ENCODE measurements at regions not wholly inside any gene's neighbourhood (a gene's known extent, or its start where the extent isn't known, plus 50 kb on each side); places are given as distances from the start of the nearest gene placed in this dataset.
"Not testable (repeated sequence)": the region's sequence is repeated elsewhere in the genome, so short reads cannot be mapped to it uniquely, and the experiment has no call there.

DNA sequence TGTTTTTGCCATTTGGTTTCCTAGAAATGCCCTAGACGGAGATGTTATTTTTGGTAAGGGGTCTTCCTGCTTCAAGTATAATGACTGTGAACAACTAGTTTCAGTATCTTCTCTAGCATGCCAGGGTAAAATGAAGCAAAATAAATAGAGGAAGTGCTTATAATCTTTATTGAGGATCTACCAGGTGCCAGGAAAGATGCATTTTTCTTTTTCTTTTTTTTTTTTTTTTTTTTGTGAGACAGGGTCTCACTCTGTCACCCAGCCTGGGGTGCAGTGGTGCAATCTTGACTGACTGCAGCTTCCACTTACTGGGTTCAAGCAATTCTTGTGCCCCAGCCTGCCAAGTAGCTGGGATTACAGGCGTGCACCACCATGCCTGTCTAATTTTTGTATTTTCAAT lies 146.6 kb upstream of the GRK3 start:
- H4K5ac ChIP-seq (ENCODE audit: low read length); H3K23ac ChIP-seq (ENCODE audit: low read length); H3K4ac ChIP-seq (ENCODE audit: low read depth, low read length); H2AK5ac ChIP-seq (ENCODE audit: low read length); H3K18ac ChIP-seq (ENCODE audit: low read length); H3K36me3 ChIP-seq (ENCODE audit: control insufficient read depth, insufficient read depth, low read length); H3K79me2 ChIP-seq (ENCODE audit: control insufficient read depth, insufficient read depth, low read length); H3K9ac ChIP-seq (ENCODE audit: low read length); DNase-seq; H3K79me1 ChIP-seq (ENCODE audit: low read length); H2BK120ac ChIP-seq (ENCODE audit: low read depth, low read length); H2BK5ac ChIP-seq (ENCODE audit: low read length); H3K27ac ChIP-seq (ENCODE audit: low read depth, low read length); H2BK15ac ChIP-seq (replicated peaks; ENCODE audit: low read depth); H4K8ac ChIP-seq (ENCODE audit: low read depth, low read length); H3K4me2 ChIP-seq (ENCODE audit: low read length); H3K4me1 ChIP-seq (ENCODE audit: control insufficient read depth, low read depth, low read length); H3K4me3 ChIP-seq (ENCODE audit: low read length); H3K56ac ChIP-seq (ENCODE audit: low read length): not testable (repeated sequence)
- H3K27me3 ChIP-seq (ENCODE audit: insufficient read depth, low read length, poor library complexity), result peaks cover 20% of the 10 kb centered on the region
- no CpG with 5 or more reads among the region's 2 CpGs for WGBS (ENCODE audit: extremely low coverage, insufficient coverage, low lambda C conversion rate)

DNA sequence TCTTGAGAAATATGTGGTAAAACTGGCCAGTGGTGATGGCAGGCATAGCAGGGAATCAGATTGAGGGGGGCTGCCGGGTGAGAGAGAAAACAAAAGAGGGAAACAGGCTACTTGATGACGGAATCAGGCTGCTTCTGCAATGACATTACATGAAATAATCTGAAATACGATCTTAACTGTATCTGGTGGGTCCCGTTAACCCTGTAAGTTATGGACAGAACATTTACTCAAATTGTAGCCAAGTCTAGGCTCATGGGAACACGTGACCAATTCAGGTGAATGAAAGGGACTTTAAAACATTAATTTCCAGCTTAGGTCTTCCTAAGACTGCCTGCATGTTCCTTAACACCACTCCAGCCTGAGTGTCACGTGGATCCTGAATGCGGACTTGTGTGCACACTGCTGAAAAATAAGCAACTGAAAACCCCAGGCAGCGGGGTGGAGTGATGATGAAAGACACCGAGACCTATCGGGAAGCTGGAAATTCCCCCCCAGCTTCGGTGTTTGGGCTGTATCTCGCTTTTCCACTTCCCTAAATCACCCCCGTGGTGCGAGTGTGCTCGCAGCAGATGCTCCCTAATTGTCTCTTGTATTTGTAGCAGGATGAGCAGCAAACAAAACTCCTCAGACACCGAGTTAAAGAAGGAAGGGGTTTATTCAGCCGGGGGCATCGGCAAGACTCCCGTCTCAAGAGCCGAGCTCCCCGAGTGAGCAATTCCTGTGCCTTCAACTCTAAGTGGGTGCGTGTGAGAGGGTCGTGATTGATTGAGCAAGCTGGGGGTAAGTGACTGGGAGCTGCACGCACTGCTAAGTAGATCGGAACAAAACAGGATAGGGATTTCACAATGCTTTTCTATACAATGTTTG lies 145.0 kb upstream of the GRK3 start:
- Histone ChIP-seq H3K4me1 (ENCODE audit: control insufficient read depth, low read depth, low read length) (no peaks in the 10 kb centered on the region), H2BK15ac (replicated peaks; ENCODE audit: low read depth) (no peak overlapping the region), H3K79me2 (ENCODE audit: control insufficient read depth, insufficient read depth, low read length) (no peaks in the 10 kb centered on the region), H4K5ac (ENCODE audit: low read length) (no peak overlapping the region), H3K36me3 (ENCODE audit: control insufficient read depth, insufficient read depth, low read length) (no peaks in the 10 kb centered on the region), H3K9ac (ENCODE audit: low read length) (no peak overlapping the region), H3K18ac (ENCODE audit: low read length) (no peak overlapping the region), H3K4me2 (ENCODE audit: low read length) (peak overlapping the region; percentile 13), H3K79me1 (ENCODE audit: low read length) (no peaks in the 10 kb centered on the region), H3K4ac (ENCODE audit: low read depth, low read length) (no peak overlapping the region), H3K23ac (ENCODE audit: low read length) (no peak overlapping the region), H4K8ac (ENCODE audit: low read depth, low read length) (no peak overlapping the region), H3K56ac (ENCODE audit: low read length) (no peak overlapping the region), H3K27me3 (ENCODE audit: insufficient read depth, low read length, poor library complexity) (peaks cover 20% of the 10 kb centered on the region), H3K27ac (ENCODE audit: low read depth, low read length) (no peak overlapping the region), H2AK5ac (ENCODE audit: low read length) (no peak overlapping the region), H2BK120ac (ENCODE audit: low read depth, low read length) (no peak overlapping the region), H3K4me3 (ENCODE audit: low read length) (no peak overlapping the region), H2BK5ac (ENCODE audit: low read length) (no peak overlapping the region)
- no peak for DNase-seq
- WGBS (ENCODE audit: extremely low coverage, insufficient coverage, low lambda C conversion rate), result no CpG with 5 or more reads among the region's 25 CpGs

DNA sequence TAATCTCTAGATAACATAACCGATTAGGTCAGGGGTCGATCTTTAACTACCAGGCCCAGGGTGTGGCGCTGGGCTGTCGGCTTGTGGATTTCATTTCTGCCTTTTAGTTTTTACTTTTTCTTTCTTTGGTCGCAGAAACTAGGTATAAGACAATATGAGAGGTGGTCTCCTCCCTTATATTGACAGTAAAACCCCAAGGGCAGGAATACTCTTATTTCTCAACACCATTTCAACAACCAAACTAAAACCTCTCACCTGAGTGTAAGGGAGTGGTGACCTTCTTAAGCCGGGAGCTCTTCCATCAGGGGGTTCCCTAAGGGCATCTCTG lies 144.4 kb upstream of the GRK3 start:
- H3K9ac ChIP-seq (ENCODE audit: low read length); H3K4me2 ChIP-seq (ENCODE audit: low read length); H3K18ac ChIP-seq (ENCODE audit: low read length); H3K4ac ChIP-seq (ENCODE audit: low read depth, low read length); H3K79me1 ChIP-seq (ENCODE audit: low read length); H3K27ac ChIP-seq (ENCODE audit: low read depth, low read length); H3K79me2 ChIP-seq (ENCODE audit: control insufficient read depth, insufficient read depth, low read length); H3K36me3 ChIP-seq (ENCODE audit: control insufficient read depth, insufficient read depth, low read length); H4K8ac ChIP-seq (ENCODE audit: low read depth, low read length); H3K4me3 ChIP-seq (ENCODE audit: low read length); H2AK5ac ChIP-seq (ENCODE audit: low read length); H4K5ac ChIP-seq (ENCODE audit: low read length); H2BK15ac ChIP-seq (replicated peaks; ENCODE audit: low read depth); H3K4me1 ChIP-seq (ENCODE audit: control insufficient read depth, low read depth, low read length); H3K56ac ChIP-seq (ENCODE audit: low read length); H3K23ac ChIP-seq (ENCODE audit: low read length); H2BK120ac ChIP-seq (ENCODE audit: low read depth, low read length); DNase-seq; H2BK5ac ChIP-seq (ENCODE audit: low read length): not testable (repeated sequence)
- H3K27me3 ChIP-seq (ENCODE audit: insufficient read depth, low read length, poor library complexity), result peaks cover 20% of the 10 kb centered on the region
- WGBS (ENCODE audit: extremely low coverage, insufficient coverage, low lambda C conversion rate), result no CpG with 5 or more reads among the region's 6 CpGs

DNA sequence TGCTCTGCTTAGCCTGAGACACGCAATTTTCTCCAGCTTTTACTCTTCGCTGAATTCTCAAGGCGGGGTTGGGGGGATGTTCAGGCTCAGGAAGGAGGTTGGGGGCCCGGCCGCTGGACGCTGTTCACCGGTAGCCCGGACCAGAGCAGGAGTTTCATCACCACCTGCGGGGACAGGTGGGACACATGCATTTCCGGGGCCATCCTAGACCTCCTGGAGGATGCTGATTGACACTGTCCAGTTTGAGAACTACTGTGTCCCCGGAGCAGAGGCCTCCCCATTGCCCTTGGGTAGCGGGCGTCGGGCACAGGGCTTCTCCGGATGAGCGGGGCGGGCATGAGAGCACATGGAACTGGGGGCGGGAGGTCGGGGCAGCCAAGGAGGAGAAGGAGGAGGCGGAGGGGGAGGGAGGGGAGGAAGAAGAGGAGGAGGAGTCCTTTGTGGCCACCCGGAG lies 144.0 kb upstream of the GRK3 start:
- H3K27me3 ChIP-seq (ENCODE audit: insufficient read depth, low read length, poor library complexity), result peaks cover 20% of the 10 kb centered on the region
- H2BK120ac ChIP-seq (ENCODE audit: low read depth, low read length), result no peak overlapping the region
- no peak overlapping the region for H3K18ac ChIP-seq (ENCODE audit: low read length)

DNA sequence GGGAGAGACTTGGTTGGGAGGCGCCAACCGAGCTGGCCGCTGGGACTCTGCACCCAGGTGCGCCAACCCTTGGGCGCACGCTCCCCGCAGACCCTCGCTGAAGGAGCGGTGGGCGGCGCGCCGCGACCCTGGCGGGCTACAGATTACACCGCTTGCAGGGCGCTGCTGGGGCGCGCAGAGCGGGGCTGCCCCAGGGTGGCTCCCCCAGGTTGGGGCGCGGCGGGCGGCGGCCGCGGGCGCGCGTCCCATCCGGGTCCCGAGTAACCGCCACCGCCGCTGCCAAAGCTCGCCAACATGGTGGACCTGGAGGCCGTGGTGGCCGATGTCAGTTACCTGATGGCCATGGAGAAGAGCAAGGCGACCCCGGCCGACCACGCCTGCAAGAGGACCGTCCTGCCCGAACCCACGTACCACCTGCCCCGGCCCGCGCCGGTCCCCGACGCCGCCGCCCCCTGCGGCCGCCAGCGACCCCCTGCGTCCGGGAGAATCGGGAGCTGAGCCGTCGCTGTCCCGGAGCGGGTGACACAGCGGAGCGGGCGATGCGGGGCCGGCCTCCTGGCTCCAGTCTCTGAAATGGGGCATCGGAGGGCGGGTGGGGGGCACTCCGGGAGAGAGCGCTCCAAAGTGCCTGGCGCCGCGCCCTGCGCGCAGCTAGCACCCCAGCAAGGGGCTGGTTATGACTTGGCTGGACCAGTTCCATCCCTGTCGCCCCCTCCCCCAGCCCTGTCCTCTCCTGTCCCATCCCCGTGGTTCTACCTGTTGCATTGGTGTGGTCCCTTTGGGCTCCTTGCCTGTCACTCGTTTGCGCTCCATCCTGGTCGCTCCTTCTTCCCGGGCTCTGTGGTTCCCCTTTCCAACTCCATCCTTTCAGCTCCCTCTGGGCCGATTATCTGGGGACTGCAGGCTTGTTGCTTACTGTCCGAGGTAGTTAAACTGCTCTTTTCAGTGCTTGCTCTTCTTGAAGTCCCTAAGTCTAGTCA lies 143.3 kb upstream of the GRK3 start:
- peak overlapping the region; percentile 69 for H3K4me2 ChIP-seq (ENCODE audit: low read length)
- no peak overlapping the region for H4K5ac ChIP-seq (ENCODE audit: low read length)
- H4K8ac ChIP-seq (ENCODE audit: low read depth, low read length), result no peak overlapping the region
- no peak overlapping the region for H3K4ac ChIP-seq (ENCODE audit: low read depth, low read length)
- H3K36me3 ChIP-seq (ENCODE audit: control insufficient read depth, insufficient read depth, low read length), result no peaks in the 10 kb centered on the region
- H2BK15ac ChIP-seq (replicated peaks; ENCODE audit: low read depth), result no peak overlapping the region
- H2AK5ac ChIP-seq (ENCODE audit: low read length), result no peak overlapping the region
- H3K23ac ChIP-seq (ENCODE audit: low read length), result no peak overlapping the region
- no CpG with 5 or more reads among the region's 85 CpGs for WGBS (ENCODE audit: extremely low coverage, insufficient coverage, low lambda C conversion rate)
- no peaks in the 10 kb centered on the region for H3K79me1 ChIP-seq (ENCODE audit: low read length)
- H3K4me1 ChIP-seq (ENCODE audit: control insufficient read depth, low read depth, low read length), result no peaks in the 10 kb centered on the region
- H2BK5ac ChIP-seq (ENCODE audit: low read length), result no peak overlapping the region
- H2BK120ac ChIP-seq (ENCODE audit: low read depth, low read length), result no peak overlapping the region
- H3K9ac ChIP-seq (ENCODE audit: low read length), result peak overlapping the region; percentile 40
- H3K18ac ChIP-seq (ENCODE audit: low read length), result no peak overlapping the region
- H3K4me3 ChIP-seq (ENCODE audit: low read length), result peak overlapping the region; percentile 45
- H3K27ac ChIP-seq (ENCODE audit: low read depth, low read length), result no peak overlapping the region
- H3K27me3 ChIP-seq (ENCODE audit: insufficient read depth, low read length, poor library complexity), result peaks cover 20% of the 10 kb centered on the region
- peak; percentile 76 for DNase-seq
- no peaks in the 10 kb centered on the region for H3K79me2 ChIP-seq (ENCODE audit: control insufficient read depth, insufficient read depth, low read length)
- peak overlapping the region; percentile 59 for H3K56ac ChIP-seq (ENCODE audit: low read length)

More for the DNA sequence above, 144.0 kb upstream of the GRK3 start:
- no peak overlapping the region for H4K8ac ChIP-seq (ENCODE audit: low read depth, low read length)
- peak overlapping the region; percentile 59 for H3K56ac ChIP-seq (ENCODE audit: low read length)
- no peak overlapping the region for H3K4ac ChIP-seq (ENCODE audit: low read depth, low read length)
- H2AK5ac ChIP-seq (ENCODE audit: low read length), result no peak overlapping the region
- H3K4me3 ChIP-seq (ENCODE audit: low read length), result no peak overlapping the region
- WGBS (ENCODE audit: extremely low coverage, insufficient coverage, low lambda C conversion rate), result no CpG with 5 or more reads among the region's 21 CpGs
- H3K79me1 ChIP-seq (ENCODE audit: low read length), result no peaks in the 10 kb centered on the region
- H2BK15ac ChIP-seq (replicated peaks; ENCODE audit: low read depth), result no peak overlapping the region
- no peaks in the 10 kb centered on the region for H3K36me3 ChIP-seq (ENCODE audit: control insufficient read depth, insufficient read depth, low read length)
- peak overlapping the region; percentile 69 for H3K4me2 ChIP-seq (ENCODE audit: low read length)
- no peak overlapping the region for H3K23ac ChIP-seq (ENCODE audit: low read length)
- no peak overlapping the region for H4K5ac ChIP-seq (ENCODE audit: low read length)
- no peak overlapping the region for H3K27ac ChIP-seq (ENCODE audit: low read depth, low read length)
- no peaks in the 10 kb centered on the region for H3K79me2 ChIP-seq (ENCODE audit: control insufficient read depth, insufficient read depth, low read length)
- H2BK5ac ChIP-seq (ENCODE audit: low read length), result no peak overlapping the region
- H3K9ac ChIP-seq (ENCODE audit: low read length), result no peak overlapping the region
- no peak for DNase-seq
- no peaks in the 10 kb centered on the region for H3K4me1 ChIP-seq (ENCODE audit: control insufficient read depth, low read depth, low read length)
